HL-60 (cell line): ENCODE measurements at regions not wholly inside any gene's neighbourhood (a gene's known extent, or its start where the extent isn't known, plus 50 kb on each side); places are given as distances from the start of the nearest gene placed in this dataset.

Experiments used
- POLR2AphosphoS5 ChIP-seq: IDR thresholded peaks from 2 replicates; pipeline ENCODE4 v1.6.1; 2012; ENCODE audit warnings: low read depth
- REST ChIP-seq: IDR thresholded peaks from 2 replicates; pipeline ENCODE4 v1.6.1; 2012; ENCODE audit warnings: low read depth; ENCODE audit not compliant: insufficient replicate concordance

- TF ChIP-seq REST (no peak), POLR2AphosphoS5 (no peak)
Measured at GRCh38 chr20:23249541-23249940, 101.0 kb upstream of the NXT1 start.
